ENCODE measurements at regions not wholly inside any gene's neighbourhood (a gene's known extent, or its start where the extent isn't known, plus 50 kb on each side); places are given as distances from the start of the nearest gene placed in this dataset.
A peak's percentile ranks its signal among the peaks of the same experiment; 100 is the strongest.

DNA sequence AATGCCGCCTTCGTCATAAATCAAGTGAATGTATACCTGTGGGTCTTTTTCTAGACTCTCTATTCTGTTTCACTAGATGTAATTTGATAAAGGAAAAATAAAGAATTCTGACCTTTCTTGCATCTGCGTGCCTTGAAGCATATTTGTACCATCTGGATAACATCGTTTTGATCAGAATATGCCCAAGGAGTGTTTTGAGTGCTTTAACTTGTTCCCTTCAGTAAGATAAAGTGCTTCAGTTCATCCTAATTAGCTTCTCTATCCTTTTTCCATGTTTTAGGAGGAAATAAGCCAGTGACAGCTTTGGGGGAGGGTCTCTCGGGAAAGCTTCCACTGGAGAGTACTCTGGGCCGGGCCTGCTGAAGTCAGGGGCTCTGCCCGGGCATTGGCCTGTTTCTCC is 113.5 kb upstream of the DAP start:
- no peaks in the 10 kb centered on the region for H3K27me3 ChIP-seq
- H3K36me3 ChIP-seq: no peaks in the 10 kb centered on the region
- no peak overlapping the region for H3K27ac ChIP-seq
- DNase-seq: no peak
- TF ChIP-seq POLR2A (IDR thresholded peaks at IDR 0.05): no peak
- TF ChIP-seq POLR2AphosphoS5 (IDR thresholded peaks at IDR 0.05): no peak
- no peak for TF ChIP-seq EP300 (IDR thresholded peaks at IDR 0.05)
- TF ChIP-seq, protein P1, sequence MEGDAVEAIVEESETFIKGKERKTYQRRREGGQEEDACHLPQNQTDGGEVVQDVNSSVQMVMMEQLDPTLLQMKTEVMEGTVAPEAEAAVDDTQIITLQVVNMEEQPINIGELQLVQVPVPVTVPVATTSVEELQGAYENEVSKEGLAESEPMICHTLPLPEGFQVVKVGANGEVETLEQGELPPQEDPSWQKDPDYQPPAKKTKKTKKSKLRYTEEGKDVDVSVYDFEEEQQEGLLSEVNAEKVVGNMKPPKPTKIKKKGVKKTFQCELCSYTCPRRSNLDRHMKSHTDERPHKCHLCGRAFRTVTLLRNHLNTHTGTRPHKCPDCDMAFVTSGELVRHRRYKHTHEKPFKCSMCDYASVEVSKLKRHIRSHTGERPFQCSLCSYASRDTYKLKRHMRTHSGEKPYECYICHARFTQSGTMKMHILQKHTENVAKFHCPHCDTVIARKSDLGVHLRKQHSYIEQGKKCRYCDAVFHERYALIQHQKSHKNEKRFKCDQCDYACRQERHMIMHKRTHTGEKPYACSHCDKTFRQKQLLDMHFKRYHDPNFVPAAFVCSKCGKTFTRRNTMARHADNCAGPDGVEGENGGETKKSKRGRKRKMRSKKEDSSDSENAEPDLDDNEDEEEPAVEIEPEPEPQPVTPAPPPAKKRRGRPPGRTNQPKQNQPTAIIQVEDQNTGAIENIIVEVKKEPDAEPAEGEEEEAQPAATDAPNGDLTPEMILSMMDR (IDR thresholded peaks at IDR 0.05): no peak
- no peak overlapping the region for H3K4me3 ChIP-seq
- H3K4me1 ChIP-seq: no peaks in the 10 kb centered on the region
- 90 to 92% methylated on average over 7 of the region's 7 CpGs for WGBS, 2 donors
- ATAC-seq (ENCODE audit: low FRiP score in 2 of 2): no peak
- H3K9me3 ChIP-seq: no peaks in the 10 kb centered on the region

- DNase-seq (no peak), ATAC-seq (ENCODE audit: low FRiP score in 2 of 2) (no peak)
- TF ChIP-seq POLR2AphosphoS5 (IDR thresholded peaks at IDR 0.05): no peak
- TF ChIP-seq EP300 (IDR thresholded peaks at IDR 0.05): no peak
- TF ChIP-seq, protein P1 (IDR thresholded peaks at IDR 0.05): no peak
- TF ChIP-seq POLR2A (IDR thresholded peaks at IDR 0.05): no peak
- 86 to 90% methylated on average over 11 of the region's 11 CpGs for WGBS, 2 donors
- Histone ChIP-seq H3K27me3 (no peaks in the 10 kb centered on the region), H3K27ac (no peak overlapping the region), H3K4me3 (no peak overlapping the region), H3K9me3 (no peaks in the 10 kb centered on the region), H3K36me3 (no peaks in the 10 kb centered on the region), H3K4me1 (peaks cover 0 to 5% (median 0%) of the 10 kb centered on the region in 4 donors)
Measured at GRCh38 chr5:10870791-10871190, 109.8 kb upstream of the DAP start.

DNA sequence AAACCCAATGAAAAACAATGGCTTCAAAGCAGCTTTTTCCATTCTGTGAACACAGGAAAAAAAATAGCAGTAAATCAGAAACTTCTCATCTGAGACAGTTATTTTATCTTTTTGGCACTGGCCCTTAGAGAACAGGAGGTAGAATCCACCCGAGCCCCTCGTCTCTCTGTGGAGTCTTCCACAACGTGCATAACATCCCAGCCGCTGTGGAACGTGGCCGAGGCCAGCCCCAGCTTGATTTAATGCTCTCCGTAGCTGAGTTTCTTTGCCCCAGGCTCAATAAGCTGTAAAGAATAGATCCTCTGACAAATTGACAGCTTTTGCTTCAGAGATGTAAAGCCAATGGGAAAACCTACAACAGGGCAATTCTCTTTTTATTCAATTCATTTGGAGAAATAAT is 107.9 kb upstream of the DAP start:
- H3K36me3 ChIP-seq: no peaks in the 10 kb centered on the region
- no peak for ATAC-seq (ENCODE audit: low FRiP score in 2 of 2)
- peak in 1 of 2 donors; percentile 34 for DNase-seq
- TF ChIP-seq, protein P1 (IDR thresholded peaks at IDR 0.05): no peak
- TF ChIP-seq EP300 (IDR thresholded peaks at IDR 0.05): no peak
- TF ChIP-seq POLR2AphosphoS5 (IDR thresholded peaks at IDR 0.05): no peak
- TF ChIP-seq POLR2A (IDR thresholded peaks at IDR 0.05): no peak
- H3K4me3 ChIP-seq: no peak overlapping the region
- no peak overlapping the region for H3K27ac ChIP-seq
- 71 to 74% methylated on average over 7 of the region's 7 CpGs for WGBS, 2 donors
- H3K4me1 ChIP-seq: peaks cover 0 to 5% (median 0%) of the 10 kb centered on the region in 4 donors
- no peaks in the 10 kb centered on the region for H3K27me3 ChIP-seq
- no peaks in the 10 kb centered on the region for H3K9me3 ChIP-seq

DNA sequence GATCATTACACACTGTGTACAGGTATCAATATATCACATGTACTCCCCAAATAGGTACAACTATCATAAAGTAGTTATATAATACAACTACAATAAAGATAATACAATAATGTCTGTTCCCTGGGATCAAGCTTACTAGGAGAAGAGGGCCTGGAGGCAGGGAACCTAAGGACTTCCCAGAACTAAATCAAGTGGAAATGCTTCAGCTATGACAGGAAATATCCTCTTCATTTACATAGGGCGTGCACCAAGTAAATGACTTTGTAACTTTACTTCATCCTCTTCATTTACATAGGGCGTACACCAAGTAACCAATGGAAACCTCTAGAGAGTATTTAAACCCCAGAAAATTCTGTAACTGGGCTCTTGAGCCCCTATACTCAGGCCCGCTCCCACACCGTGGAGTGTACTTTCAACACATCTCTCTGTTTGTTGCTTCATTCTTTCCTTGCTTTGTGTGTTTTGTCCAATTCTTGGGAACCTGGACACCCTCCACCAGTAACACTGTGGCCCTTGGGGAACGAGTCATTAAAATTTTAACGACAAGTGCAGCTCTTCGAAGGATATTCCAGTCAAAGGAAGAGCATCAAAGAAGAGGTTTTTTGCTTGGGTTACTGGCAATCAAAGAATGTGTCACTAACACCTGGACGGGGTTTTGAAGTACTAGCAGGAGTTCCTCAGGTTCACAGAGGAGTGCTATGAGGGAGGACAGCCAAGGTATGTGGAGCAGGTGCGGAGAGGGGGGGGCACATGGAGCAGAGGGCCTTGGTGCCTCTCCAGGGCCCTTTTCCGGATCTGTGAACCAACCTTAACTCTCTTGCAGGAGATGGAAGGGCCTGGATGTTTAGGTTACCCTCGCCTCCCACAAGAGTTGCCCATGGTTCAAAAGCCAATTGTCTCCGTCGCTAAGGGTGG is 106.6 kb upstream of the DAP start:
- TF ChIP-seq POLR2AphosphoS5 (IDR thresholded peaks at IDR 0.05) (no peak), EP300 (IDR thresholded peaks at IDR 0.05) (peak in 2 of 4 donors; percentile 46 to 74), POLR2A (IDR thresholded peaks at IDR 0.05) (no peak)
- TF ChIP-seq, protein P1 (IDR thresholded peaks at IDR 0.05): no peak
- H3K27ac ChIP-seq: peak overlapping the region; percentile 12 to 77 (median 28)
- peak; percentile 39 to 67 for ATAC-seq (ENCODE audit: low FRiP score in 2 of 2)

More for the DNA sequence above, 106.6 kb upstream of the DAP start:
- no peaks in the 10 kb centered on the region for H3K36me3 ChIP-seq
- no peaks in the 10 kb centered on the region for H3K9me3 ChIP-seq
- H3K27me3 ChIP-seq: no peaks in the 10 kb centered on the region
- peaks cover 0 to 5% (median 0%) of the 10 kb centered on the region in 4 donors for H3K4me1 ChIP-seq
- peak in 1 of 2 donors; percentile 52 for DNase-seq
- 78% methylated on average over 11 to 13 of the region's 13 CpGs for WGBS, 2 donors
- H3K4me3 ChIP-seq: no peak overlapping the region
